H1 (cell line): ENCODE measurements at regions not wholly inside any gene's neighbourhood (a gene's known extent, or its start where the extent isn't known, plus 50 kb on each side); places are given as distances from the start of the nearest gene placed in this dataset.

ENCODE experiments used
- KDM1A ChIP-seq: fragments of 200-600, 300-600 bp; sonication (generic); IDR thresholded peaks from 2 replicates; pipeline ENCODE4 v1.7.1; 2016; ENCODE audit warnings: mild to moderate bottlenecking, low read length, borderline replicate concordance
- TAF7 ChIP-seq: optimal IDR thresholded peaks from 2 replicates; pipeline ENCODE3; 2011; ENCODE audit warnings: low read depth, mild to moderate bottlenecking, inconsistent platforms, low read length, moderate library complexity, borderline replicate concordance
- TCF12 ChIP-seq: IDR thresholded peaks from 2 replicates; pipeline ENCODE4 v1.6.1; 2011; ENCODE audit warnings: low read depth, mild to moderate bottlenecking, low read length

DNA sequence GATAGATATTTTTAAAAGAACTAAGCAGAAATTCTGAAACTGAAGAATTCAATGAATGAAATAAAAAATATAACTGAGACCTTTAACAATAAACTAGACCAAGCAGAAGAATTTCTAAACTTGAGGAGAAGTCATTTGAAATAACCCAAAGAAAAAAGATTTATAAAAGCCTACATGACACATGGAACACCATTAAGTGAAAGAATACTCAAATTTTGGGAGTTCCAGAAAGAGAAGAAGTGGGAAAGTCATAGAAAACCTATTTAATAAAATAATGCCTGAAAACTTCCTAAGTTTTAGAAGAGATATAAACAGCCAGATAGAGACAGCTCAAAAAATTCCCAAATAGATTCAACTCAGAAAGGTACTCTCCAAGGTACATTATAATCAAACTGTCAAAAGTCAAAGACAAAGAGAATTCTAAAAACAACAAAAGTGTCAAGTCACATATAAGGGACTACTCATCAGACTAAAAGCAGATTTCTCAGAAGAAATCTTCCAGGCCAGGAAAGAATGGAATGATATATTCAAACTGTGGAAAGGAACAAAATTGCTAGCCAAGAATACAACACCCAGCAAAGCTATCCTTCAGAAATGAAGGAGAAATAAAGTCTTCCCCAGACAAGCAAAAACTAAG is 72.9 kb upstream of the GNAZ start (continued):
- TF ChIP-seq TCF12 (no peak), KDM1A (no peak), TAF7 (no peak)
